Activated T-helper 2 cell treated with anti-CD3 and anti-CD28 coated beads, Interferon-gamma antibody, Interleukin-2, Interleukin-4, amounts not matched to agents 10 μg/mL and 5 μg/mL and 100 μg/mL, durations not matched to agents 14 hours and 24 hours and 36 hours (primary cell): ENCODE measurements at regions not wholly inside any gene's neighbourhood (a gene's known extent, or its start where the extent isn't known, plus 50 kb on each side); places are given as distances from the start of the nearest gene placed in this dataset.
"Not testable (repeated sequence)": the region's sequence is repeated elsewhere in the genome, so short reads cannot be mapped to it uniquely, and the experiment has no call there.

Experiments used
- DNase-seq: peaks from one replicate; pipeline ENCODE4 v3.0.0; 2021; ENCODE audit warnings: low spot score
- H3K27ac Mint-ChIP-seq: one replicate; pipeline ENCODE4 v1.8.0; 2021; ENCODE audit warnings: mixed read lengths
- H3K27me3 Mint-ChIP-seq: one replicate; pipeline ENCODE4 v1.8.0; 2021; ENCODE audit warnings: low read depth, mixed read lengths
- H3K36me3 Mint-ChIP-seq: one replicate; pipeline ENCODE4 v1.8.0; 2021; ENCODE audit warnings: low read depth, mixed read lengths
- H3K4me1 Mint-ChIP-seq: one replicate; pipeline ENCODE4 v1.8.0; 2021; ENCODE audit warnings: low read depth, mixed read lengths
- H3K4me3 Mint-ChIP-seq: one replicate; pipeline ENCODE4 v1.8.0; 2021; ENCODE audit warnings: low read depth, mild to moderate bottlenecking, moderate library complexity, mixed read lengths
- H3K9me3 Mint-ChIP-seq: one replicate; pipeline ENCODE4 v1.8.0; 2021; ENCODE audit warnings: mixed read lengths
- intact Hi-C: fragments of 100-400 bp; cut with micrococcal nuclease; formaldehyde crosslinking; loops from one replicate; pipeline ENCODE4 v1.15.1; 2023

DNA sequence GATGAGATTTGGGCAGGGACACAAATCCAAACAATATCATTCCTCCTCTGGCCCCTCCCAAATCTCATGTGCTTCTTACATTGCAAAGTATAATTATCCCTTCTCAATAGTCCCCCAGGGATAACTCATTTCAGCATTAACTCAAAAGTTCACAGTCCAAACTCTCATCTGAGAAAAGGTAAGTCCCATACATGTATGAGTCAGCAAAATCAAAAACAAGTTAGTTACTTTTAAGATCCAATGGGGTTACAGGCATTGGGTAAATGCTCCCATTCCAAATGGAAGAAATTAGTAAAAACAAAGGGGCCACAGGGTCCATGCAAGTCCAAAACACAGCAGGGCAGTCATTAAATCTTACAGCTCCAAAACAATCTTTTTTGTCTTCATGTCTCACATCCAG, 917.9 kb upstream of the CDH10 start:
- Mint-ChIP-seq H3K27me3 (no peaks in the 10 kb centered on the region), H3K27ac (no peak overlapping the region), H3K4me1 (no peaks in the 10 kb centered on the region), H3K4me3 (no peak overlapping the region), H3K36me3 (no peaks in the 10 kb centered on the region), H3K9me3 (peaks cover 39% of the 10 kb centered on the region)
- intact Hi-C loops: no loop called here
- no peak for DNase-seq

DNA sequence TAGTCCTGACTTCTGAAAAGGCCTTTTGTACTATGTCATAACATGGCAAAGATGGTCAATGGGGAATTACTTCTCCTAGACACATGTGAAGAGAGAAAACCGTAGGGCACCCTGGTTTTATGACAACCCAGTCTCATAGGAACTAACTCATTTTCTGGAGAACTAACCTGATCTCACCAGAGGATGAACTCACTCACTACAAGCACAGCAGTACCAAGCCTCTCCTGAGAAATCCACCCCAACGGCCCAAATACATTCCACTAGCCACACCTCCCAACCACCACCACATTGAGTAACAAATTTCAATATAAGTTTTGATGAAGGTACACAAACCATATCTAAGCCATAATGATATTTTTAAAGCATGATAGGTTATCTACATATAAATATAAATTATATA, 909.3 kb upstream of the CDH10 start:
- Mint-ChIP-seq H3K4me1 (no peaks in the 10 kb centered on the region), H3K36me3 (no peaks in the 10 kb centered on the region), H3K4me3 (no peak overlapping the region), H3K27me3 (no peaks in the 10 kb centered on the region), H3K27ac (no peak overlapping the region), H3K9me3 (peaks cover 23% of the 10 kb centered on the region)
- DNase-seq: no peak
- intact Hi-C loops: no loop called here

- intact Hi-C loops: no loop called here
- Mint-ChIP-seq H3K36me3 (no peaks in the 10 kb centered on the region), H3K27ac (no peak overlapping the region), H3K4me3 (no peak overlapping the region), H3K4me1 (no peaks in the 10 kb centered on the region), H3K9me3 (peaks cover 30% of the 10 kb centered on the region), H3K27me3 (no peaks in the 10 kb centered on the region)
- DNase-seq: no peak
Observed at GRCh38 chr5:25552871-25553481, 908.2 kb upstream of the CDH10 start.

DNA sequence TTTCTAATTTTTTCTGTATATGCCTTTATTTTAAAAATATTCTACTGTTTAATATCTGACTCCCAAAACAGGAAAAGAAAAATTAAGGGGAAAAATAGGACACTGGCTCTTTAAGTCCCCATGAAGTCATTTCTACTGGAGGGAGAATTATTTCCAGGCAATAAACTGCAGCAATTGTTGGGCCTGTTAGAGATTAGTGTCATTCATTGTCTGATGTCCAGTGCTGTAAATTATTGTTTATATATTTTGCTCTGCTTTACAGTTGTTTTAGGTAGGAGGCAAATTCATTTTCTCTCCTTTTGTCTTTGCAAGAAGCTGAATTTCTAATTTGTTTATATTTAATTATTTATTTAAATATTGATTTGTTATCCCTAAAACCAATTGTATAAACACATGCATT, 906.0 kb upstream of the CDH10 start:
- Mint-ChIP-seq H3K4me1 (no peaks in the 10 kb centered on the region), H3K4me3 (no peak overlapping the region), H3K27me3 (no peaks in the 10 kb centered on the region), H3K36me3 (no peaks in the 10 kb centered on the region), H3K9me3 (peaks cover 34% of the 10 kb centered on the region), H3K27ac (no peak overlapping the region)
- intact Hi-C loops: no loop called here
- no peak for DNase-seq

- peaks cover 49% of the 10 kb centered on the region for H3K9me3 Mint-ChIP-seq
- H3K36me3 Mint-ChIP-seq: no peaks in the 10 kb centered on the region
- H3K27me3 Mint-ChIP-seq: no peaks in the 10 kb centered on the region
- H3K4me1 Mint-ChIP-seq: no peaks in the 10 kb centered on the region
- no peak overlapping the region for H3K27ac Mint-ChIP-seq
- DNase-seq: no peak
- H3K4me3 Mint-ChIP-seq: no peak overlapping the region
- intact Hi-C loops: no loop called here
Observed at GRCh38 chr5:25544652-25545249, 900.0 kb upstream of the CDH10 start.

DNA sequence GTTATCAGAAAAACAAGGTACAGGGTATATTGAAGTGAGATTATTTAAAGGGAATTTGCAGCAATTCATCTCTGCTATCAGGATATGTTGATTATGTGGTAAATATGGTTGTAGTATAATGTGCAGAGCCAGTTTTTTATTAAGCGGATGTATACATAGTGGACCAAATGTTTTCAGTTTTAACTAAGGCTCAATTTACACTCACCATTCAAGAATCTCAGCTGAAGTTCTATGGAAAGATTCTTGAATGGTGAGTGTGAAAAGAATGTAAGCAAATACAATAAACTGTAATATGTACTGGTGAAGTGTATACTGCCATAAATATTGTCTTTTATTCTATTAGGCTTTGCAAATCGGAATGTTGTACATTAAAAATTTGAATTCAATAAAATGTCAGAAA, 895.9 kb upstream of the CDH10 start:
- intact Hi-C loops: no loop called here
- Mint-ChIP-seq H3K27me3 (no peaks in the 10 kb centered on the region), H3K36me3 (no peaks in the 10 kb centered on the region), H3K4me1 (no peaks in the 10 kb centered on the region), H3K27ac (no peak overlapping the region), H3K9me3 (peaks cover 41% of the 10 kb centered on the region), H3K4me3 (no peak overlapping the region)
- DNase-seq: no peak

DNA sequence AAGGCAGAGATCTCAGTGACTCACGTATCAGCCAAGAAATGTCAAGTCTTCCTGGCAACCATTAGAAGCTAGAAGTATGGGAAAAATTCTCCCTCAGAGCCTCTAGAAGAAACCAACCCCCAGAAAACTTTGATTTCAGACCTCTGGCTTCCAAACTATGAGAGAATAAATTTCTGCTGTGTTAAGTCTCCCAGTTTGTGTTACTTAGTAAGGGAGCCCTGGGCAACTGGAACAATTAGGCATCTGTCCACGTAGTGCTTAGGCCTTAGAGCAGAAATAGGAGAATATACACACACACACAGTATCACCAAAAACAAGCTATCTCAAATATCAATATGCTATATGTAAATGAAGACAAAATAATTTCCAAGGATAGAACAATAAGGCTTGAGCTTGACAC, 894.8 kb upstream of the CDH10 start:
- Mint-ChIP-seq H3K27me3 (no peaks in the 10 kb centered on the region), H3K4me3 (no peak overlapping the region), H3K9me3 (peaks cover 32% of the 10 kb centered on the region), H3K36me3 (no peaks in the 10 kb centered on the region), H3K27ac (no peak overlapping the region), H3K4me1 (no peaks in the 10 kb centered on the region)
- DNase-seq: no peak
- intact Hi-C loops: no loop called here

DNA sequence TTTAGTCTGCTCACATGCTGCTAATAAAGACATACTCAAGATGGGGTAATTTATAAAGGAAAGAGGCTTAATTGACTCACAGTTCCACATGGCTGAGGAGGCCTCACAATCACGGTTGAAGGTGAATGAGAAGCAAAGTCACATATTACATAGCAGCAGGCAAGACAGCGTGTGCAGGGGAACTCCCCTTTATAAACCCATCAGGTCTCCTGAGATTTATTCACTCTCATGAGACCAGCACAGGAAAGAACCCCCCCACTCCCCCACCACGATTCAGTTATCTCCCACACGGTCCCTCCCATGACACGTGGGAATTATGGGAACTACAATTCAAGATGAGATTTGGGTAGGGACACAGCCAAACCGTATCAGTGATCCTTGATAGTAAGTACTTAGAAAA, 891.7 kb upstream of the CDH10 start:
- DNase-seq, intact Hi-C loops, H3K4me3 Mint-ChIP-seq, H3K36me3 Mint-ChIP-seq, H3K27me3 Mint-ChIP-seq, H3K27ac Mint-ChIP-seq, H3K4me1 Mint-ChIP-seq: not testable (repeated sequence)
- H3K9me3 Mint-ChIP-seq: peaks cover 16% of the 10 kb centered on the region

DNA sequence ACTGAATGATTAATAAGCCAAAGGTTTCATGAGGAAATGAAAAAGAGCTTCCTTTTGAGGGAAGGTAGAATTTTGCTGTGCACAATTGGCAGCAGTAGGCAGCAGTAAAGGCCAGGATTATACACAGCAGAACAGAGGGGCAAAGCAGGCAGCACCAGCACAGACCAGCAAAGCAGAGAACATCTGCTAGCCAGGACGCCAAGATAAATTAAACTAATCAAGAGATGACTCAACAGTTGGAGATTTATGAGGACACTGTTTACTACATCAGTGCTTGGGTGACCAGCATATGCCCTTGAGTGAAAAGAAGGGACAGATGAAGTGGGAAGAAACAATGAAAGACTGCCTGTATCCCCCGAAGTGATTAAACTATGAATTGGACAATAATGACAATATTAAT, 871.4 kb upstream of the CDH10 start:
- Mint-ChIP-seq H3K4me1 (no peaks in the 10 kb centered on the region), H3K9me3 (peaks cover 53% of the 10 kb centered on the region), H3K4me3 (no peak overlapping the region), H3K36me3 (no peaks in the 10 kb centered on the region), H3K27me3 (no peaks in the 10 kb centered on the region), H3K27ac (no peak overlapping the region)
- intact Hi-C loops: no loop called here
- DNase-seq: no peak

GRCh38 chr5:25515525-25515924, 870.7 kb upstream of the CDH10 start:
- H3K4me3 Mint-ChIP-seq: no peak overlapping the region
- H3K27me3 Mint-ChIP-seq: no peaks in the 10 kb centered on the region
- no peaks in the 10 kb centered on the region for H3K4me1 Mint-ChIP-seq
- intact Hi-C loops: no loop called here
- H3K27ac Mint-ChIP-seq: no peak overlapping the region
- peaks cover 54% of the 10 kb centered on the region for H3K9me3 Mint-ChIP-seq
- no peak for DNase-seq
- H3K36me3 Mint-ChIP-seq: no peaks in the 10 kb centered on the region

DNA sequence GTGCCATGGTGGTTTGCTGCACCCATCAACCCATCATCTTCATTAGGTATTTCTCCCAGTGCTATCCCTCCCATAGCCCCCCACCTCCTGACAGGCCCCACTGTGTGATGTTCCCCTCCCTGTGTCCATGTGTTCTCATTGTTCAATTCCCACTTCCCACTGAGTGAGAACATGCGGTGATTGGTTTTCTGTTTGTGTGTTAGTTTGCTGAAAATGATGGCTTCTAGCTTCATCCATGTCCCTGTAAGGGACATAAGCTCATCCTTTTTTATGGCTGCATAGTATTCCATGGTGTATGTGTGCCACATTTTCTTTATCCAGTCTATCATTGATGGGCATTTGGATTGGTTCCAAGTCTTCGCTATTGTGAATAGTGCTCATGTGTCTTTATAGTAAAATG, 865.9 kb upstream of the CDH10 start:
- H3K4me1 Mint-ChIP-seq, intact Hi-C loops, H3K27ac Mint-ChIP-seq, H3K36me3 Mint-ChIP-seq, H3K4me3 Mint-ChIP-seq, DNase-seq, H3K27me3 Mint-ChIP-seq: not testable (repeated sequence)
- peaks cover 30% of the 10 kb centered on the region for H3K9me3 Mint-ChIP-seq

- H3K27me3 Mint-ChIP-seq, H3K4me3 Mint-ChIP-seq, H3K36me3 Mint-ChIP-seq, H3K4me1 Mint-ChIP-seq, H3K27ac Mint-ChIP-seq, intact Hi-C loops, DNase-seq: not testable (repeated sequence)
- peaks cover 39% of the 10 kb centered on the region for H3K9me3 Mint-ChIP-seq
Observed at GRCh38 chr5:25508011-25508410, 863.2 kb upstream of the CDH10 start.

DNA sequence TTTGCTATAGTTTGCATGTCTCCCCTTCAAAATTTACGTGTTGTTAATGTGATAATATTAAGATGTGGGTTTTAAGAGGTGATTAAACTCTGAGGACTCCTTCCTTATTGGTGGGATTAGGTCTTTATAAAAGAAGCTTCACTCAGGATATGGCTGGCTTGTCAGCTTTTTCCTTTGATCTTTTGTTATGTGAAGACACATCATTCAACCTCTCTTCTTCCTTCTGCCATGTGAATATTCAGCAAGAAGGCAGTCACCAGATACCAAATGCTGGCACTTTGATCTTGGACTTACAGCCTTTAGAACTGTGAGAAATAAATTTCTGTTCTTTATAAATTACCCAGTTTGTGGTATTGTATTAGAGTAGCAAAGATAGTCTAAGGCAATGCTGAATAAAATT, 855.9 kb upstream of the CDH10 start:
- no peak for DNase-seq
- H3K9me3 Mint-ChIP-seq: peaks cover 37% of the 10 kb centered on the region
- no peaks in the 10 kb centered on the region for H3K27me3 Mint-ChIP-seq
- intact Hi-C loops: no loop called here
- H3K36me3 Mint-ChIP-seq: no peaks in the 10 kb centered on the region
- no peaks in the 10 kb centered on the region for H3K4me1 Mint-ChIP-seq
- no peak overlapping the region for H3K27ac Mint-ChIP-seq
- H3K4me3 Mint-ChIP-seq: no peak overlapping the region
